ENCODE measurements at regions not wholly inside any gene's neighbourhood (a gene's known extent, or its start where the extent isn't known, plus 50 kb on each side); places are given as distances from the start of the nearest gene placed in this dataset.

DNA sequence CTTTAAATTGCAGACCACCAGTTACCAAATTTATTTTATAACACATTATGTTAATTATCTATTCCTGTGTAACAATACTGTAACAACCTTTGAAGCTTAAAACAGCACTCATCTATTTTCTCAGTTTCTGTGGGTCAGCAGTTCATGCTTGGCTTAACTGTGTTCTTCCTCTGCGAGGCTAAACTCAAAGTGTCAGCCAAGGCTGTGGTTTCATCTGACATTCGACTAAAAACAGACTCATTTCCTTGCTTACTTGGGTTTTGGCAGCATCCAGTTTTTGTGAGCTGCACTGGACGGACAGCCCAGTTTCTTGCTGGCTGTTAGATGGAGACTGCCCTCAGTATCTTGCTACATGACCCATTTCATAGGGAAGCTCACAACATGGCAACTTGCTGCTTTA lies 247.3 kb upstream of the KCNH8 start:
- TF ChIP-seq, protein P1, sequence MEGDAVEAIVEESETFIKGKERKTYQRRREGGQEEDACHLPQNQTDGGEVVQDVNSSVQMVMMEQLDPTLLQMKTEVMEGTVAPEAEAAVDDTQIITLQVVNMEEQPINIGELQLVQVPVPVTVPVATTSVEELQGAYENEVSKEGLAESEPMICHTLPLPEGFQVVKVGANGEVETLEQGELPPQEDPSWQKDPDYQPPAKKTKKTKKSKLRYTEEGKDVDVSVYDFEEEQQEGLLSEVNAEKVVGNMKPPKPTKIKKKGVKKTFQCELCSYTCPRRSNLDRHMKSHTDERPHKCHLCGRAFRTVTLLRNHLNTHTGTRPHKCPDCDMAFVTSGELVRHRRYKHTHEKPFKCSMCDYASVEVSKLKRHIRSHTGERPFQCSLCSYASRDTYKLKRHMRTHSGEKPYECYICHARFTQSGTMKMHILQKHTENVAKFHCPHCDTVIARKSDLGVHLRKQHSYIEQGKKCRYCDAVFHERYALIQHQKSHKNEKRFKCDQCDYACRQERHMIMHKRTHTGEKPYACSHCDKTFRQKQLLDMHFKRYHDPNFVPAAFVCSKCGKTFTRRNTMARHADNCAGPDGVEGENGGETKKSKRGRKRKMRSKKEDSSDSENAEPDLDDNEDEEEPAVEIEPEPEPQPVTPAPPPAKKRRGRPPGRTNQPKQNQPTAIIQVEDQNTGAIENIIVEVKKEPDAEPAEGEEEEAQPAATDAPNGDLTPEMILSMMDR (IDR thresholded peaks at IDR 0.05) = no peak
- TF ChIP-seq POLR2A (IDR thresholded peaks at IDR 0.05) (no peak), EP300 (IDR thresholded peaks at IDR 0.05) (no peak)

All from ovary (tissue), 3 donors.